Cardiac septum (tissue), 1 donor: ENCODE measurements at regions not wholly inside any gene's neighbourhood (a gene's known extent, or its start where the extent isn't known, plus 50 kb on each side); places are given as distances from the start of the nearest gene placed in this dataset.

ENCODE experiments used
- DNase-seq: peaks from one replicate; pipeline ENCODE4 v3.0.0-alpha.2; 2020; ENCODE audit warnings: low spot score
- intact Hi-C: fragments of 100-400 bp; cut with DNase I; formaldehyde crosslinking; loops from one replicate; pipeline ENCODE4 v1.14.0; 2022
- donor health status: DM: no; HTN: no; CAD: no.

DNA sequence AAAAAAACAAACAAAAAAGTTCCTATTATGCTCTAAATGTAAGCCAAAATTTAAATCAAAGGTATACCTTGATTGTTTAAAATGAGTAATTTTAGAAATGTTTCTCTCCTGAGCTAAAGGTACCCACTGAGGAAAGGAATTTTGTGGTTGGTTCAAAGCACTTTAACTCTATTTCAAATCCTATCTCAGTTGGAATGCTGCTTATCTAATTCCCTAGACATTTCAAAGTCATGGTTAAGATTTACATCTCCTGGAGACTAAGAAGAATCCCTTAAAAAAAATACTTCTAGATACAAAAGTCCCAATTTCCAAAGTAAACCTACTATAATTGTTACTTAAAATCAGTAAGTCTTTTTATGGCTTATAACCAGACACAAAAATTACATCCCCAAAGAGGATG, 830.7 kb downstream of the GRID1 start:
- intact Hi-C loops = no loop called here
- no peak for DNase-seq

DNA sequence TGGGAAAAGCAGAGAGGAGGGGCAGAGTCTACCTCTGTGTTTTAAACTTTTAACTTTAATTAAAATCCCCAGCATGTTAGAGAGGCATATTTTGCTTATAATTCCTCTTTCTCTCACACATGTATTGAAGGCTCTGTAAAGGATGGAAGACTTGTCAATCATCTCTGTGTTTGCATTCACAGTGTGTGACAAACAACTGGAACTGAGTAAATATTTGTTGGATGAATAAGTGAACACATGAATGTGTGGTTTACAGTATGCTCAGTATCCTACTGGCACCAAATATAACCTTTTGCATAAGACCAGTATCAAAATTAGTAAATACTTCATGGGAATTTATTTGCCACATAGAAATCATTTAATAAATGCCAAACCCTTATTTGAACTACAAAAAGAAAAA, 829.0 kb downstream of the GRID1 start:
- intact Hi-C loops = no loop called here
- no peak for DNase-seq

DNA sequence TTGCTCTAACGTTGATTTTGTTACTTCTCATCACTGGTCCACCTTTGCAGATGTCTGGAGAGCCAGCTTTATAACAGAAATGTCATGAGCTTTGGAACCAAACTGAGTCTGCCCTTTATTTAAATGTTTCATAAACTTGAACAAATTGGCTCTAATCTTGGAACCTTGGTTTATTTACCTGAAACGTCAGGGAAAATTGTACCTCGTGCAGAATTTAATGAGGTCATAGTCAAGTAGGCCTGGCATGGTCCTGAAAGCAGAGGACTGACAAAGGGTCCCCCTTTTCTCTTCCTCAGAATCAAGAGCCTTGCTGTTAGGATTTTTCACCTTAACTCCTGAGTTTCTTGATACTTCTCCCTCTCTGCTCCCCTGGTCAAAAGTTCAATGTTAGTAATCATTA, 828.0 kb downstream of the GRID1 start:
- DNase-seq = no peak
- intact Hi-C loops = no loop called here

DNA sequence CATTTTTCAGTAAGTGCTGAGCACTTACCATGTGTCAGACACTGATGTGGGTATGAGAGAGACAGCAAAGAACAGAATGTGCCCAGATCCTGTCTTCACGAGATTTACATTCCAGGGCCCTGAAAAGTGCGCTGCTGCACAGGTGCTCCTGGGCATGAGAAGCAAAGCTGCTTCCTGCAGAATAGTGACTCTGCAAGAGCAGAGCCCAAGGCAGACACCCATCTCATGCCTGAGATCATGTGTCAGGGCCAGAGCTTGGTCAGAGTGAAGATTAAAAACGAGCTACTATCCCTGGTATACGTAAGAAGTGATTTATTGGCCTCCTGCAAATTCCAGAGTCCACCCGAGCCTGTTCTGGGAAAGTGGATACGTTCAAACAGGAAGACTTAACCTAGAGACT, 824.4 kb downstream of the GRID1 start:
- intact Hi-C loops = loop anchor here (10.0 kb wide), 1 partner anchor 833 kb away; no protein-coding TSS in a partner anchor
- DNase-seq = no peak

DNA sequence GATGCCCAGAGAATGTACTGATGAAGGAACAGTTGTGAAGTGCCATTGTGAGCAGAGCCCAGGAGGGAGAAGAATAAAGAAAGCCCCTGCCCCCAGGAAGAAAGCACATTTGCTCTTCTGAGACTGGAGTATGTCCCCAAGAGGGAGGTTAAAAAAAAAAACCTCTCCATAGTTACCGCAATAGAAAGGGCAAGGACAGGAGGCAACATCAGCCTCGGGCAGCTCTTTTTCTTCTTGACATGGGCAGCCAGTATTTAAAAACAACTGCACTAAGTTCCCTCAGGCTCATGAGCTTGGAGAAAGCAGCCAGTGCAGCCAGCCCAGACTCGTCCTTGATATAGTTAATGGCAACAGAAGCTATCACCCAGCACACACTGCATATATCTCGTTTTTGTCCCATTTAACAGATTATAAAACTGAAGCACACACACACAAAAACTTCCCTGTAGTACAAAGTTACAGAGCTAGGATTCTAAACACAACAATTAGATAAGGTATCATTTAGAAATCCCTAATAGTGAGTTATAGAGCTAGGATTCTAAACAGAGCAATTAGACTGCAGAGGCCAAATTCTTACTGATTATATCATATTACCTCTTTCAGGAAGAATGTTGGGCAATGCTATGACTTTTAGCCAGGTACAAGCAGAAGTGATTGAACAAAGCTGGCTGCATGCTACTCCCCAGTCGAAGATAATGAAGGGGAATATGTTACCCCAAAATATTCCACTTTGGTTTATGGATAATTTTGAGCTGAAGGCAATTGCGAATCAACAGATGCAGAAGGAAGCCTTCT, 823.5 kb downstream of the GRID1 start:
- no peak for DNase-seq
- intact Hi-C loops = loop anchor here (10.0 kb wide), 1 partner anchor 832 kb away; no protein-coding TSS in a partner anchor

DNA sequence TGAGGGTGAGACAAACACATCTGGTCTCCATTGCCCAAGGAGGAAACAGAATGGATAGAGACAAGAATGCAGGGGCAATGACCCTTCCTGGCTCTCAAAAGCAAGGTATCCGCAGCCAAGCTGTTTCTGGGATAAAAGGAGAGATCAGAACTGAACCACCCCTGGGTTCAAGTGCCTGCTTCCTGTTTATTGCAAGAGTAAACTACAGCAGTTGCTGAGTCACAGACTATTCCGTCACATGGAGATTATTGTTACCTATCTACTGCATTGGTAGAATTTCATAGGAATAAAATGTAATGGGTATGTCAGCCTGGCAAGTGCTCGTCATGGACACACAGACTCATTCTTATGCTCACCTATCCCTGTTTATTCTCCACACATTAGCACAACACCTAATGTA, 821.6 kb downstream of the GRID1 start:
- DNase-seq = no peak
- intact Hi-C loops = loop anchor here (10.0 kb wide), 1 partner anchor 830 kb away; no protein-coding TSS in a partner anchor

DNA sequence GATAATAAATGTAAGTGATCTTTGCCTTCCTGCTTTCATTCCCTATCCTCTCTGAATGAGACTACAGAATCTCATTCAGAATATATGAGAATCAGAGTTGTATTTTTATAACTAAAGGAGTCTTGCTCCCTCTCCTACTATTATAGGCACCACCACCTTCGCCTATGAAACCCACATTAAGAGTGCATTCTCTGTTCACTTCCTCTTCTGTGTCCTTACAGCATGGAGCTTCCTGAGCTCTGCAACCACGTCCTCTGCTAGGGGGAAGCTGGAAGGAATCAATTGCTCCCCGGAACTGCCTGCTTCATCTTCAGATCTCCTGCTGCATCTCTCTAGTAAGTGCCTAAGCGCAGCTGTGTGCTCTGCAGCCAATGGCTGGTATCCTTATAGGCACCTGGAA, 820.7 kb downstream of the GRID1 start:
- no peak for DNase-seq
- intact Hi-C loops = loop anchor here (10.0 kb wide), 1 partner anchor 829 kb away; no protein-coding TSS in a partner anchor

DNA sequence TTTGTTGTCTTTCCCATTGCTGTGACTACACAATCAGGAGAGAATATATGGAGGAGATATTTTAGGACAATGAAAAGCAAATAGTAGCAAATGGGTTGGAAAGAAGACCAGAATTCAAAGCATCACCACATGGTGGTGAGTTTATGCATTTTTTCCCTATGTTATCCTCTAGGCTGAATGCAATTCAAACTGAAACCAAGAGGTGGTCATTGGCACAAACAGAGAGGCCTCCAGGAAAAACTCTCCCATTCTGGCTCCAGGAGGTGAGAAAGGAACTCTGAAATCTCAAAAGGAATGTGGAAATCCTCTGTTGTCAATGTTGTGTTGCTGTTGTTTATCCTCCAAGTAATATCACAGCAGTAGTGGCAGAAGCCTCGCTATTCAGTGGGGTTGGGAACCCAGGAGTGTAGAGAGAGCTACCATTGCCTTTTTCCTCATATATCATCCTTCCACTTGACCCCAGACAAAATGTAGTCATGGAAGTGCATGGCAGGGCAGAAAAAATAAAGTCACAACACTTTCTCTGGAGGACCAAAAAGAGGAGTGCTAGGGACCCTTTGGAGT, 819.1 kb downstream of the GRID1 start:
- DNase-seq = no peak
- intact Hi-C loops = loop anchor here (10.0 kb wide), 1 partner anchor 827 kb away; no protein-coding TSS in a partner anchor

DNA sequence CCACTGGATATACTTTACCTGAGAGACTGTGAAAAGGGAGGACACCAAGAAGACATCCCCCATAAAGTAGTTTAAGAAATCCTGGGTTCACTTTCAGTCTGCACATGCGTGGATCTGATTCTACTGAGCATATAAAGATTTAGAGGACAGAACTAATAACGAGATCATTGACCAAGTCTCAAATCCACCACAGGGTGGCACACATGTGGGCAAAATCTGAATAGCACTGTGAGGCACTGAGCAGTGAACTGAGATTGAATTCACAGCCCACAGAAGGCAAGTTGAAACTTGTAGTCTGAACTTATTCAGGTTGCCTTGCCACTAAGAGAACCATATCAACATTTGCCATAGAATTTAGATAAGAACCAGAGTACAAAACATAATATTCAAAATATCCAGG, 818.6 kb downstream of the GRID1 start:
- intact Hi-C loops = loop anchor here (10.0 kb wide), 1 partner anchor 827 kb away; no protein-coding TSS in a partner anchor
- DNase-seq = no peak
